Astrocyte (in vitro differentiated cells and primary cell): ENCODE measurements at regions not wholly inside any gene's neighbourhood (a gene's known extent, or its start where the extent isn't known, plus 50 kb on each side); places are given as distances from the start of the nearest gene placed in this dataset.

Experiments used
- DNase-seq: peaks from one replicate; pipeline ENCODE4 v3.0.0-alpha.2; 2010; ENCODE audit warnings: low read depth
- FAIRE-seq: peaks from 2 replicates; lab custom pipeline; 2011; peaks lifted over from hg19 to GRCh38; lab: Jason Lieb, UNC
- H2AFZ ChIP-seq: 2 replicates; pipeline ENCODE4 v1.6.0; 2012; ENCODE audit warnings: low read depth, low read length, inconsistent platforms
- H3K27ac ChIP-seq: 2 replicates; pipeline ENCODE4 v1.5.1; 2011; ENCODE audit warnings: low read depth, low read length, inconsistent platforms
- H3K27me3 ChIP-seq: 2 replicates; pipeline ENCODE4 v1.6.0; 2011; ENCODE audit warnings: low read length, inconsistent platforms; ENCODE audit not compliant: insufficient read depth
- H3K36me3 ChIP-seq: 2 replicates; pipeline ENCODE4 v1.5.1; 2011; ENCODE audit warnings: low read length, inconsistent platforms; ENCODE audit not compliant: insufficient read depth
- H3K4me1 ChIP-seq: 2 replicates; pipeline ENCODE4 v1.5.1; 2011; ENCODE audit warnings: low read length, inconsistent platforms; ENCODE audit not compliant: insufficient read depth
- H3K4me2 ChIP-seq: 2 replicates; pipeline ENCODE4 v1.6.0; 2012; ENCODE audit warnings: low read length, inconsistent platforms
- H3K4me3 ChIP-seq: 2 replicates; pipeline ENCODE4 v1.5.1; 2011; ENCODE audit warnings: low read depth, mild to moderate bottlenecking, low read length, inconsistent platforms; ENCODE audit not compliant: insufficient read depth
- H3K79me2 ChIP-seq: 2 replicates; pipeline ENCODE4 v1.6.0; 2012; ENCODE audit warnings: mild to moderate bottlenecking, low read length, inconsistent platforms; ENCODE audit not compliant: insufficient read depth
- H3K9ac ChIP-seq: 2 replicates; pipeline ENCODE4 v1.6.0; 2012; ENCODE audit warnings: mild to moderate bottlenecking, low read length, inconsistent platforms
- H3K9me3 ChIP-seq: 2 replicates; pipeline ENCODE4 v1.5.1; 2012; ENCODE audit warnings: low read depth, mild to moderate bottlenecking, low read length, inconsistent platforms; ENCODE audit not compliant: insufficient read depth
- H4K20me1 ChIP-seq: 2 replicates; pipeline ENCODE4 v1.6.0; 2012; ENCODE audit warnings: low read length, inconsistent platforms; ENCODE audit not compliant: insufficient read depth
- H3K27ac Mint-ChIP-seq: one replicate; pipeline ENCODE4 v1.8.0; 2021; ENCODE audit warnings: mild to moderate bottlenecking, mixed read lengths; ENCODE audit not compliant: unreplicated experiment
- H3K27me3 Mint-ChIP-seq: one replicate; pipeline ENCODE4 v1.8.0; 2021; ENCODE audit warnings: low read depth, mixed read lengths; ENCODE audit not compliant: unreplicated experiment
- H3K36me3 Mint-ChIP-seq: one replicate; pipeline ENCODE4 v1.8.0; 2021; ENCODE audit warnings: low read depth, mixed read lengths; ENCODE audit not compliant: unreplicated experiment
- H3K4me1 Mint-ChIP-seq: one replicate; pipeline ENCODE4 v1.8.0; 2021; ENCODE audit warnings: low read depth, mixed read lengths; ENCODE audit not compliant: unreplicated experiment
- H3K4me3 Mint-ChIP-seq: one replicate; pipeline ENCODE4 v1.8.0; 2021; ENCODE audit warnings: mild to moderate bottlenecking, moderate library complexity, mixed read lengths; ENCODE audit not compliant: unreplicated experiment
- H3K9me3 Mint-ChIP-seq: one replicate; pipeline ENCODE4 v1.8.0; 2021; ENCODE audit warnings: mild to moderate bottlenecking, mixed read lengths; ENCODE audit not compliant: unreplicated experiment
- CTCF ChIP-seq: IDR thresholded peaks from 2 replicates; pipeline ENCODE4 v1.5.1; 2011; ENCODE audit warnings: low read depth, mild to moderate bottlenecking, inconsistent platforms, low read length, moderate library complexity; ENCODE audit not compliant: insufficient read depth
- EZH2 ChIP-seq: IDR thresholded peaks from 2 replicates; pipeline ENCODE4 v1.6.1; 2012; ENCODE audit warnings: mild to moderate bottlenecking, low read length, inconsistent platforms; ENCODE audit not compliant: insufficient read depth

GRCh38 chr5:1744393-1745122 is 55.1 kb downstream of the MRPL36 start:
- Histone ChIP-seq H3K4me1 (no peaks in the 10 kb centered on the region), H2AFZ (no peak overlapping the region), H3K36me3 (no peaks in the 10 kb centered on the region), H3K4me3 (no peak overlapping the region), H3K4me2 (no peak overlapping the region), H4K20me1 (no peaks in the 10 kb centered on the region), H3K27me3 (no peaks in the 10 kb centered on the region), H3K9me3 (no peaks in the 10 kb centered on the region), H3K27ac (no peak overlapping the region), H3K9ac (no peak overlapping the region), H3K79me2 (no peaks in the 10 kb centered on the region)
- Mint-ChIP-seq H3K27me3 (peaks cover 16% of the 10 kb centered on the region), H3K4me1 (no peaks in the 10 kb centered on the region), H3K27ac (no peak overlapping the region), H3K4me3 (no peak overlapping the region), H3K36me3 (no peaks in the 10 kb centered on the region), H3K9me3 (peaks cover 12% of the 10 kb centered on the region)
- FAIRE-seq (no peak), DNase-seq (no peak)
- TF ChIP-seq EZH2 (no peak), CTCF (no peak)

DNA sequence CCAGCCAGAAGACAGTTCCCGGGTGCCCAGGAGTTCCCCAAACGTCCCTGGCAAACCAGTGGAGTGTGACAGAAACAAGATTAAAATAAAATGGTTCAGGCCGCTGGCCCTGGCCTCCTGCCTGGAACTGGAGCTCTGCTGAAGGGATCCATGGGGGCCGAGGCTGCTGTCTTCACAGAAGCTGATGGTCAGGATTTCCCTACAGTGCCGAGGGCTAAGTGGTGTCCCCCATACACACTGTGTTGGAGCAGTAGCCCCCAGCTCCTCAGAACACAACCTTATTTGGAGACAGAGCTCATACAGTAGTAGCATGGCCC is 55.9 kb downstream of the MRPL36 start:
- no peak overlapping the region for H3K4me3 Mint-ChIP-seq
- H3K4me1 ChIP-seq = no peaks in the 10 kb centered on the region
- H3K4me2 ChIP-seq = no peak overlapping the region
- no peak overlapping the region for H3K27ac ChIP-seq
- no peak for FAIRE-seq
- no peaks in the 10 kb centered on the region for H3K36me3 ChIP-seq
- peaks cover 16% of the 10 kb centered on the region for H3K9me3 Mint-ChIP-seq
- H3K27me3 Mint-ChIP-seq = peaks cover 21% of the 10 kb centered on the region
- H2AFZ ChIP-seq = no peak overlapping the region
- H4K20me1 ChIP-seq = no peaks in the 10 kb centered on the region
- DNase-seq = no peak
- TF ChIP-seq CTCF (no peak), EZH2 (no peak)
- no peaks in the 10 kb centered on the region for H3K79me2 ChIP-seq
- H3K36me3 Mint-ChIP-seq = no peaks in the 10 kb centered on the region
- no peak overlapping the region for H3K27ac Mint-ChIP-seq
- no peak overlapping the region for H3K4me3 ChIP-seq
- no peaks in the 10 kb centered on the region for H3K27me3 ChIP-seq
- H3K9me3 ChIP-seq = no peaks in the 10 kb centered on the region
- no peaks in the 10 kb centered on the region for H3K4me1 Mint-ChIP-seq
- H3K9ac ChIP-seq = no peak overlapping the region

- H3K4me2 ChIP-seq = no peak overlapping the region
- H3K4me3 ChIP-seq = no peak overlapping the region
- Mint-ChIP-seq H3K4me3 (no peak overlapping the region), H3K27me3 (peaks cover 21% of the 10 kb centered on the region), H3K27ac (no peak overlapping the region), H3K36me3 (no peaks in the 10 kb centered on the region), H3K4me1 (no peaks in the 10 kb centered on the region), H3K9me3 (peaks cover 17% of the 10 kb centered on the region)
- DNase-seq = no peak
- H3K36me3 ChIP-seq = no peaks in the 10 kb centered on the region
- no peak for TF ChIP-seq EZH2
- no peak for TF ChIP-seq CTCF
- H3K27me3 ChIP-seq = no peaks in the 10 kb centered on the region
- H3K79me2 ChIP-seq = no peaks in the 10 kb centered on the region
- no peak overlapping the region for H3K27ac ChIP-seq
- no peak for FAIRE-seq
- no peaks in the 10 kb centered on the region for H3K4me1 ChIP-seq
- no peaks in the 10 kb centered on the region for H4K20me1 ChIP-seq
- no peaks in the 10 kb centered on the region for H3K9me3 ChIP-seq
- H3K9ac ChIP-seq = no peak overlapping the region
- no peak overlapping the region for H2AFZ ChIP-seq
Measured at GRCh38 chr5:1743061-1743768, 56.4 kb downstream of the MRPL36 start.
